AG04449 (cell line): ENCODE measurements at regions not wholly inside any gene's neighbourhood (a gene's known extent, or its start where the extent isn't known, plus 50 kb on each side); places are given as distances from the start of the nearest gene placed in this dataset.

ENCODE experiments used
- CTCF ChIA-PET: fragments of 350-600 bp; formaldehyde crosslinking; extraction: SDS; loops from one replicate; lab custom pipeline; 2021; ENCODE audit warnings: antibody characterized with exemption; lab: Yijun Ruan, JAX
- POLR2A ChIA-PET: fragments of 400-600, 350-600 bp; formaldehyde crosslinking; extraction: SDS; loops from one replicate; lab custom pipeline; 2020; ENCODE audit warnings: antibody characterized with exemption, inconsistent platforms; lab: Yijun Ruan, JAX
- DNase-seq: peaks from one replicate; pipeline ENCODE4 v3.0.0-alpha.2; 2010; ENCODE audit warnings: low read depth, low spot score
- H3K4me3 ChIP-seq: 2 replicates; pipeline ENCODE4 v1.5.1; 2011; ENCODE audit warnings: low read depth, mild to moderate bottlenecking, control low read depth, low read length
- CTCF ChIP-seq: IDR thresholded peaks from one replicate; pipeline ENCODE4 v1.5.1; 2011; ENCODE audit warnings: mild to moderate bottlenecking, moderate library complexity, low read length, control low read depth, inconsistent platforms; ENCODE audit not compliant: insufficient read depth; ENCODE audit errors: missing control alignments

GRCh38 chr18:55988537-55988936, 400.5 kb upstream of the TCF4 start:
- ChIA-PET CTCF (no interaction called here), POLR2A (no interaction called here)
- no peak for DNase-seq
- TF ChIP-seq CTCF: no peak
- no peak overlapping the region for H3K4me3 ChIP-seq

- TF ChIP-seq CTCF: no peak
- DNase-seq: no peak
- POLR2A ChIA-PET: no interaction called here
- CTCF ChIA-PET: interaction anchor here (0.8 kb wide), 1 partner anchor 14 kb away, joined by 6 read pairs; no protein-coding TSS in a partner anchor
- H3K4me3 ChIP-seq: no peak overlapping the region
Measured at GRCh38 chr18:55983433-55983832, 395.4 kb upstream of the TCF4 start.

GRCh38 chr18:55982992-55983391, 395.0 kb upstream of the TCF4 start:
- no peak for DNase-seq
- ChIA-PET POLR2A (no interaction called here), CTCF (interaction anchor here (0.8 kb wide), 1 partner anchor 14 kb away, joined by 6 read pairs; no protein-coding TSS in a partner anchor)
- no peak for TF ChIP-seq CTCF
- H3K4me3 ChIP-seq: no peak overlapping the region; the same call in 1 of the 2 replicates

- ChIA-PET POLR2A (no interaction called here), CTCF (interaction anchor here (0.5 kb wide), 1 partner anchor 73 kb away, joined by 3 read pairs; no protein-coding TSS in a partner anchor)
- no peak for TF ChIP-seq CTCF
- DNase-seq: no peak
- H3K4me3 ChIP-seq: no peak overlapping the region
Measured at GRCh38 chr18:55981712-55982475, 393.9 kb upstream of the TCF4 start.

- CTCF ChIA-PET: no interaction called here
- no peak overlapping the region for H3K4me3 ChIP-seq
- POLR2A ChIA-PET: no interaction called here
- DNase-seq: no peak
- no peak for TF ChIP-seq CTCF
Measured at GRCh38 chr18:55974521-55974920, 386.5 kb upstream of the TCF4 start.

GRCh38 chr18:55968550-55968949, 380.6 kb upstream of the TCF4 start:
- ChIA-PET POLR2A (no interaction called here), CTCF (no interaction called here)
- no peak for TF ChIP-seq CTCF
- H3K4me3 ChIP-seq: no peak overlapping the region
- DNase-seq: no peak
